ENCODE measurements at regions not wholly inside any gene's neighbourhood (a gene's known extent, or its start where the extent isn't known, plus 50 kb on each side); places are given as distances from the start of the nearest gene placed in this dataset.

DNA sequence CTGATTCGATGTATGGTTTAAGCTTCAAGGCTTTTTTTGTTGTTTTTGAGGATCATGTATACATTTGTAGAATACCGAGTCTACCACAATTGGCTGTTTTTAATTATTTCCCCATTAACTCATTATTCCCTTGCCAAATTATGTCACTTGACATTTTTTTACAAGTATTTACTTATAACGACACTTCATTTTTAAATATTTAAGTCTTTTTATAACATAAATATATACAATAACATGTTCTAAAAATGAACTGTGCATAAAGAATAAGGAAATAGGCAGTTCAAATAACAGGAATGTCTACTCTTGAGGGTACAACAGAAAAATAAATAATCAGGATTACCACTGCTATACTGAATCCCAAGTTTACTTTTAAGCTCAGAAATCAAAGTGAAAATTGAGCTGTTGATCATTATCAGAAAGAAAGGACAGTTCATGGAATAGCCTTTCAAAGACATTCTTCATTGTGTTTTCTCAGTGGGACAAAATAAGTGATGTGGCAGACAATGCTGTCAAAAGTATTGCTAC lies 627.5 kb downstream of the PCDH19 start:
- no peaks in the 10 kb centered on the region for H3K4me1 ChIP-seq (ENCODE audit: insufficient read depth, low read length)
- no peaks in the 10 kb centered on the region for H3K79me2 ChIP-seq (ENCODE audit: insufficient read depth, low read length)
- H3K9me3 ChIP-seq (ENCODE audit: low read depth, low read length): no peaks in the 10 kb centered on the region
- no peaks in the 10 kb centered on the region for H4K20me1 ChIP-seq (ENCODE audit: insufficient read depth, low read length)
- no peak overlapping the region for H3K4me2 ChIP-seq (ENCODE audit: insufficient read depth, low read length)
- H3K36me3 ChIP-seq (ENCODE audit: insufficient read depth, low read length): no peaks in the 10 kb centered on the region
- no peak overlapping the region for H3K4me3 ChIP-seq (ENCODE audit: insufficient read depth, low read length)
- no peak overlapping the region for H2AFZ ChIP-seq (ENCODE audit: low read length)
- no peaks in the 10 kb centered on the region for H3K27me3 ChIP-seq (ENCODE audit: insufficient read depth, low read length)
- no peak for DNase-seq (ENCODE audit: insufficient read length, low spot score, missing footprints)
- TF ChIP-seq, protein P1, sequence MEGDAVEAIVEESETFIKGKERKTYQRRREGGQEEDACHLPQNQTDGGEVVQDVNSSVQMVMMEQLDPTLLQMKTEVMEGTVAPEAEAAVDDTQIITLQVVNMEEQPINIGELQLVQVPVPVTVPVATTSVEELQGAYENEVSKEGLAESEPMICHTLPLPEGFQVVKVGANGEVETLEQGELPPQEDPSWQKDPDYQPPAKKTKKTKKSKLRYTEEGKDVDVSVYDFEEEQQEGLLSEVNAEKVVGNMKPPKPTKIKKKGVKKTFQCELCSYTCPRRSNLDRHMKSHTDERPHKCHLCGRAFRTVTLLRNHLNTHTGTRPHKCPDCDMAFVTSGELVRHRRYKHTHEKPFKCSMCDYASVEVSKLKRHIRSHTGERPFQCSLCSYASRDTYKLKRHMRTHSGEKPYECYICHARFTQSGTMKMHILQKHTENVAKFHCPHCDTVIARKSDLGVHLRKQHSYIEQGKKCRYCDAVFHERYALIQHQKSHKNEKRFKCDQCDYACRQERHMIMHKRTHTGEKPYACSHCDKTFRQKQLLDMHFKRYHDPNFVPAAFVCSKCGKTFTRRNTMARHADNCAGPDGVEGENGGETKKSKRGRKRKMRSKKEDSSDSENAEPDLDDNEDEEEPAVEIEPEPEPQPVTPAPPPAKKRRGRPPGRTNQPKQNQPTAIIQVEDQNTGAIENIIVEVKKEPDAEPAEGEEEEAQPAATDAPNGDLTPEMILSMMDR (IDR thresholded peaks at IDR 0.05; ENCODE audit: extremely low read depth, low read depth, low read length): no peak
- no peak overlapping the region for H3K27ac ChIP-seq (ENCODE audit: low read depth, low read length)

DNA sequence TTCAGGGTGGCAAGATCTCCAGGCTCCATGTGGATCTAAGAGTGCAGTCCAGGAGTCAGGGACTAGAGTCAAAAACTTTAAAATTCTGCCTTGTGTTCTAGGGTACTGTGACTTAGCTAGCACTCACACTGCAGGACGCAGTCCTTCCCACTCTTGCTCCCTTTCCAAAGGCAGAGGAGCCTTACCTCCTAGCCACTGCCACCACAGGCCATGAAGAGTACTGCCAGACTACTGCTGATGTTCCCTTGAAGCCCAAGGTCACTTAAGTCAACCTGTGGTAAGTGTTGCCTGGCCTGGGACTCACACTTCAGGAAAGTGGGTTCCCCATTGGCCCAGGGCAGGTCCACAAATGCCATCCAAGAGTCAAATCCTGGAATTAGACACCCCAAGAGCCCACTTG lies 632.2 kb downstream of the PCDH19 start:
- Histone ChIP-seq H3K27ac (ENCODE audit: low read depth, low read length) (no peak overlapping the region), H3K36me3 (ENCODE audit: insufficient read depth, low read length) (no peaks in the 10 kb centered on the region), H2AFZ (ENCODE audit: low read length) (no peak overlapping the region), H3K4me2 (ENCODE audit: insufficient read depth, low read length) (no peak overlapping the region), H3K4me1 (ENCODE audit: insufficient read depth, low read length) (no peaks in the 10 kb centered on the region), H3K27me3 (ENCODE audit: insufficient read depth, low read length) (no peaks in the 10 kb centered on the region), H3K79me2 (ENCODE audit: insufficient read depth, low read length) (no peaks in the 10 kb centered on the region), H4K20me1 (ENCODE audit: insufficient read depth, low read length) (no peaks in the 10 kb centered on the region), H3K4me3 (ENCODE audit: insufficient read depth, low read length) (no peak overlapping the region), H3K9me3 (ENCODE audit: low read depth, low read length) (no peaks in the 10 kb centered on the region)
- no peak for DNase-seq (ENCODE audit: insufficient read length, low spot score, missing footprints)
- TF ChIP-seq, protein P1 (IDR thresholded peaks at IDR 0.05; ENCODE audit: extremely low read depth, low read depth, low read length): no peak

DNA sequence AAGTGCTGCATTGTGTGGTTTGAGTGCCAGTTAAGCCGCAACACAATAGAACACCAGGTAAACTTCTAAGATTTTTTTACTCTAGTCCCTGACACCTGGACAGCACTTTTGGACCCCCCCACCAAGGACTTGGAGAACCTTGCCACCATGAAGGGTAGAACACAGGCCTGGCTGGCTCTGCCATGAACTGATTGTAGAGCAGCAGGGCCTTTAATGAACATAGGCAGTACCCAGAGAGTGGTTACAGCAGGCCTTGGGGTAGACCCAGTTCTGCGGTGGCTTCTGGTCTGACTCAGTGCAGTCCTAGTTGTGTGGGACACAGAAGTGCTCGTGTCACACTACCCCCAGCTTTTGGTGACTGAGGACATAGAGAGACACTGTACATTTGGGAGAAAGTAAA lies 648.3 kb downstream of the PCDH19 start:
- TF ChIP-seq, protein P1 (IDR thresholded peaks at IDR 0.05; ENCODE audit: extremely low read depth, low read depth, low read length): no peak
- Histone ChIP-seq H3K27ac (ENCODE audit: low read depth, low read length) (no peak overlapping the region), H3K27me3 (ENCODE audit: insufficient read depth, low read length) (no peaks in the 10 kb centered on the region), H3K4me2 (ENCODE audit: insufficient read depth, low read length) (no peak overlapping the region), H3K9me3 (ENCODE audit: low read depth, low read length) (no peaks in the 10 kb centered on the region), H3K4me1 (ENCODE audit: insufficient read depth, low read length) (no peaks in the 10 kb centered on the region), H4K20me1 (ENCODE audit: insufficient read depth, low read length) (no peaks in the 10 kb centered on the region), H3K79me2 (ENCODE audit: insufficient read depth, low read length) (no peaks in the 10 kb centered on the region), H2AFZ (ENCODE audit: low read length) (no peak overlapping the region), H3K36me3 (ENCODE audit: insufficient read depth, low read length) (no peaks in the 10 kb centered on the region), H3K4me3 (ENCODE audit: insufficient read depth, low read length) (no peak overlapping the region)
- DNase-seq (ENCODE audit: insufficient read length, low spot score, missing footprints): no peak

DNA sequence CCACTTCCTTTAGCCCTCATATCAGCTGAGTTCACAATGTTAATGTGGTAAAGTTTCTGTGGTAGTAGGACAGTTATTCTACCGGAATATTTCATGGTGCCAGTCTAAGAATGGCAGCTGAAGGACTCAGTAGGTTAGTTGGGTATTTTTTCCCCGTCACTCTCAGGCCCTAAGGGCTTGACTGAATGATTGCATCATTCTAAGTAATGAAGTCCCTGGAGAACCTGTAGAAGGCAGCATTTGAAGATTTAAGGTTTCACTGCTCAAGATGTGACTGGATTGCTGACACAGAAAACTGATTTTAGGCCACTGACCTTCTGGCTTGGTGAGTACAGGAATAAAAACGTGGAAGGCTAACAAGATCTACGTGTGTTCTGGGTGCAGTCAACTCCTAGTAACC lies 657.3 kb downstream of the PCDH19 start:
- H3K4me2 ChIP-seq (ENCODE audit: insufficient read depth, low read length): no peak overlapping the region
- H4K20me1 ChIP-seq (ENCODE audit: insufficient read depth, low read length): no peaks in the 10 kb centered on the region
- no peak overlapping the region for H3K4me3 ChIP-seq (ENCODE audit: insufficient read depth, low read length)
- H3K27ac ChIP-seq (ENCODE audit: low read depth, low read length): no peak overlapping the region
- no peak overlapping the region for H2AFZ ChIP-seq (ENCODE audit: low read length)
- no peaks in the 10 kb centered on the region for H3K9me3 ChIP-seq (ENCODE audit: low read depth, low read length)
- H3K36me3 ChIP-seq (ENCODE audit: insufficient read depth, low read length): no peaks in the 10 kb centered on the region
- H3K79me2 ChIP-seq (ENCODE audit: insufficient read depth, low read length): no peaks in the 10 kb centered on the region
- TF ChIP-seq, protein P1 (IDR thresholded peaks at IDR 0.05; ENCODE audit: extremely low read depth, low read depth, low read length): no peak
- H3K4me1 ChIP-seq (ENCODE audit: insufficient read depth, low read length): no peaks in the 10 kb centered on the region
- no peak for DNase-seq (ENCODE audit: insufficient read length, low spot score, missing footprints)
- H3K27me3 ChIP-seq (ENCODE audit: insufficient read depth, low read length): no peaks in the 10 kb centered on the region

Measured in osteoblast (primary cell).